Vagina (tissue), 2 donors: ENCODE measurements at regions not wholly inside any gene's neighbourhood (a gene's known extent, or its start where the extent isn't known, plus 50 kb on each side); places are given as distances from the start of the nearest gene placed in this dataset.

ENCODE experiments used
- DNase-seq, 2 donors: peaks; one replicate each; pipeline ENCODE4 v3.0.0-alpha.2; 2017; ENCODE audit errors: extremely low spot score in 2 of 2
- H3K27ac ChIP-seq: fragments of 200-600 bp; sonication (generic); one replicate; pipeline ENCODE4 v1.5.1; 2019
- H3K27me3 ChIP-seq: fragments of 200-600 bp; sonication (generic); one replicate; pipeline ENCODE4 v1.5.1; 2019
- H3K36me3 ChIP-seq, 2 donors: fragments of 200-600 bp; sonication (generic); one replicate each; pipeline ENCODE4 v1.5.1; 2017 to 2019
- H3K4me1 ChIP-seq: fragments of 200-600 bp; sonication (generic); one replicate; pipeline ENCODE4 v1.5.1; 2019
- H3K4me3 ChIP-seq, 2 donors: fragments of 200-600 bp; sonication (generic); 1 replicate in 1 of 2; 2 replicates in 1 of 2; pipeline ENCODE4 v1.5.1; 2016 to 2019
- H3K9me3 ChIP-seq: fragments of 200-600 bp; sonication (generic); one replicate; pipeline ENCODE4 v1.5.1; 2019
- CTCF ChIP-seq, 3 experiments: fragments of 450-650 bp in 2 of 3; fragments of 200-600 bp in 1 of 3; sonication (generic) in 1 of 3; IDR thresholded peaks; one replicate each; pipeline ENCODE4 v1.5.1; 2017 to 2019; ENCODE audit warnings: antibody characterized with exemption in 3 of 3, mild to moderate bottlenecking in 2 of 3, moderate library complexity in 2 of 3
- POLR2A ChIP-seq, 2 donors: fragments of 450-650 bp; IDR thresholded peaks; one replicate each; pipeline ENCODE4 v1.6.1; 2017; ENCODE audit warnings: antibody characterized with exemption in 2 of 2, mild to moderate bottlenecking in 2 of 2, moderate library complexity in 2 of 2
- POLR2AphosphoS5 ChIP-seq, 2 donors: sonication (generic); formaldehyde crosslinking; IDR thresholded peaks; one replicate each; pipeline ENCODE4 v1.9.0; 2017; ENCODE audit warnings: antibody characterized with exemption in 2 of 2, mild to moderate bottlenecking in 2 of 2, low read depth in 1 of 2; ENCODE audit not compliant: insufficient read depth in 1 of 2
- intact Hi-C: fragments of 100-400 bp; cut with DNase I; formaldehyde crosslinking; loops from one replicate; pipeline ENCODE4 v1.15.1; 2023

- no peaks in the 10 kb centered on the region for H3K36me3 ChIP-seq
- H3K9me3 ChIP-seq, result no peaks in the 10 kb centered on the region
- intact Hi-C loops, result no loop called here
- no peaks in the 10 kb centered on the region for H3K27me3 ChIP-seq
- no peaks in the 10 kb centered on the region for H3K4me1 ChIP-seq
- no peak for TF ChIP-seq POLR2A (IDR thresholded peaks at IDR 0.05)
- no peak for TF ChIP-seq POLR2AphosphoS5 (IDR thresholded peaks at IDR 0.05; ENCODE audit: insufficient read depth in 1 of 2, low read depth in 1 of 2)
- TF ChIP-seq CTCF (IDR thresholded peaks at IDR 0.05), result no peak
- H3K4me3 ChIP-seq, result no peak overlapping the region
- no peak for DNase-seq
- no peak overlapping the region for H3K27ac ChIP-seq
Observed at GRCh38 chr3:176075491-176075890, 1121.8 kb downstream of the TBL1XR1 start.

- TF ChIP-seq CTCF (IDR thresholded peaks at IDR 0.05) (no peak), POLR2A (IDR thresholded peaks at IDR 0.05) (no peak), POLR2AphosphoS5 (IDR thresholded peaks at IDR 0.05; ENCODE audit: insufficient read depth in 1 of 2, low read depth in 1 of 2) (no peak)
- Histone ChIP-seq H3K4me1 (no peaks in the 10 kb centered on the region), H3K27ac (no peak overlapping the region), H3K27me3 (no peaks in the 10 kb centered on the region), H3K9me3 (no peaks in the 10 kb centered on the region), H3K36me3 (no peaks in the 10 kb centered on the region), H3K4me3 (no peak overlapping the region)
- intact Hi-C loops, result no loop called here
- no peak for DNase-seq
Observed at GRCh38 chr3:176075046-176075445, 1122.2 kb downstream of the TBL1XR1 start.

- Histone ChIP-seq H3K9me3 (no peaks in the 10 kb centered on the region), H3K4me3 (no peak overlapping the region), H3K4me1 (no peaks in the 10 kb centered on the region), H3K27ac (no peak overlapping the region), H3K27me3 (no peaks in the 10 kb centered on the region), H3K36me3 (no peaks in the 10 kb centered on the region)
- TF ChIP-seq POLR2AphosphoS5 (IDR thresholded peaks at IDR 0.05; ENCODE audit: insufficient read depth in 1 of 2, low read depth in 1 of 2) (no peak), CTCF (IDR thresholded peaks at IDR 0.05) (no peak), POLR2A (IDR thresholded peaks at IDR 0.05) (no peak)
- DNase-seq, result no peak
- intact Hi-C loops, result no loop called here
Observed at GRCh38 chr3:176074096-176074495, 1123.2 kb downstream of the TBL1XR1 start.

- TF ChIP-seq POLR2A (IDR thresholded peaks at IDR 0.05), result no peak
- no peak for TF ChIP-seq CTCF (IDR thresholded peaks at IDR 0.05)
- TF ChIP-seq POLR2AphosphoS5 (IDR thresholded peaks at IDR 0.05; ENCODE audit: insufficient read depth in 1 of 2, low read depth in 1 of 2), result no peak
- Histone ChIP-seq H3K4me1 (no peaks in the 10 kb centered on the region), H3K36me3 (no peaks in the 10 kb centered on the region), H3K27ac (no peak overlapping the region), H3K4me3 (no peak overlapping the region), H3K27me3 (no peaks in the 10 kb centered on the region), H3K9me3 (no peaks in the 10 kb centered on the region)
- intact Hi-C loops, result no loop called here
- DNase-seq, result no peak
Observed at GRCh38 chr3:176071943-176072342, 1125.3 kb downstream of the TBL1XR1 start.

GRCh38 chr3:176068750-176069149, 1128.5 kb downstream of the TBL1XR1 start:
- DNase-seq, result no peak
- no peaks in the 10 kb centered on the region for H3K9me3 ChIP-seq
- TF ChIP-seq POLR2AphosphoS5 (IDR thresholded peaks at IDR 0.05; ENCODE audit: insufficient read depth in 1 of 2, low read depth in 1 of 2) (no peak), CTCF (IDR thresholded peaks at IDR 0.05) (no peak), POLR2A (IDR thresholded peaks at IDR 0.05) (no peak)
- no peaks in the 10 kb centered on the region for H3K4me1 ChIP-seq
- no peaks in the 10 kb centered on the region for H3K36me3 ChIP-seq
- no peak overlapping the region for H3K4me3 ChIP-seq
- intact Hi-C loops, result no loop called here
- no peak overlapping the region for H3K27ac ChIP-seq
- H3K27me3 ChIP-seq, result no peaks in the 10 kb centered on the region
